ENCODE measurements at regions not wholly inside any gene's neighbourhood (a gene's known extent, or its start where the extent isn't known, plus 50 kb on each side); places are given as distances from the start of the nearest gene placed in this dataset.

DNA sequence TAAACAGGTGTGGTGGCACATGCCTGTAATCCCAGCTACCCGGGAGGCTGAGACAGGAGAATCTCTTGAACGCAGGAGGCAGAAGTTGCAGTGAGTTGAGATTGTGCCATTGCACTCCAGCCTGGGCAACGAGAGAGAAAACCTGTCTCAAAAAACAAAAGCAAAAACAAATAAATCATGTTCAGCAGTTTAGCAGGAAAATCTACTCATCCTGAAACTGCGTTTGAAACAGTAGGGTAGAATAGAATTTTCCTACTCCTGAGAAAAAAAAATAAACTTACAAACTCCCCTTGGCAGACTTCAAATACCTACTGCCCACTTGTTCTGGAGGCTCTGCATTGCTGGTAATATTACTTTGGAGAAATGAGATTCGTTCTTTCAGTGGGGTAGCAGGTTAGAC, 367.7 kb downstream of the GADD45G start:
- Histone ChIP-seq H3K27ac (no peak overlapping the region), H3K27me3 (no peaks in the 10 kb centered on the region), H3K9me3 (replicated peaks in 1 of 3) (no peaks in the 10 kb centered on the region), H3K36me3 (replicated peaks in 1 of 2) (no peaks in the 10 kb centered on the region), H3K4me1 (replicated peaks in 1 of 2) (no peaks in the 10 kb centered on the region), H3K4me3 (no peak overlapping the region)
- WGBS, 4 donors: 81 to 92% (median 86%) methylated on average over 5 of the region's 5 CpGs
- no peak for TF ChIP-seq POLR2A (IDR thresholded peaks at IDR 0.05)
- TF ChIP-seq, protein P1, sequence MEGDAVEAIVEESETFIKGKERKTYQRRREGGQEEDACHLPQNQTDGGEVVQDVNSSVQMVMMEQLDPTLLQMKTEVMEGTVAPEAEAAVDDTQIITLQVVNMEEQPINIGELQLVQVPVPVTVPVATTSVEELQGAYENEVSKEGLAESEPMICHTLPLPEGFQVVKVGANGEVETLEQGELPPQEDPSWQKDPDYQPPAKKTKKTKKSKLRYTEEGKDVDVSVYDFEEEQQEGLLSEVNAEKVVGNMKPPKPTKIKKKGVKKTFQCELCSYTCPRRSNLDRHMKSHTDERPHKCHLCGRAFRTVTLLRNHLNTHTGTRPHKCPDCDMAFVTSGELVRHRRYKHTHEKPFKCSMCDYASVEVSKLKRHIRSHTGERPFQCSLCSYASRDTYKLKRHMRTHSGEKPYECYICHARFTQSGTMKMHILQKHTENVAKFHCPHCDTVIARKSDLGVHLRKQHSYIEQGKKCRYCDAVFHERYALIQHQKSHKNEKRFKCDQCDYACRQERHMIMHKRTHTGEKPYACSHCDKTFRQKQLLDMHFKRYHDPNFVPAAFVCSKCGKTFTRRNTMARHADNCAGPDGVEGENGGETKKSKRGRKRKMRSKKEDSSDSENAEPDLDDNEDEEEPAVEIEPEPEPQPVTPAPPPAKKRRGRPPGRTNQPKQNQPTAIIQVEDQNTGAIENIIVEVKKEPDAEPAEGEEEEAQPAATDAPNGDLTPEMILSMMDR (IDR thresholded peaks at IDR 0.05): no peak
- DNase-seq: no peak
- intact Hi-C loops (cut with DNase I): no loop called here

DNA sequence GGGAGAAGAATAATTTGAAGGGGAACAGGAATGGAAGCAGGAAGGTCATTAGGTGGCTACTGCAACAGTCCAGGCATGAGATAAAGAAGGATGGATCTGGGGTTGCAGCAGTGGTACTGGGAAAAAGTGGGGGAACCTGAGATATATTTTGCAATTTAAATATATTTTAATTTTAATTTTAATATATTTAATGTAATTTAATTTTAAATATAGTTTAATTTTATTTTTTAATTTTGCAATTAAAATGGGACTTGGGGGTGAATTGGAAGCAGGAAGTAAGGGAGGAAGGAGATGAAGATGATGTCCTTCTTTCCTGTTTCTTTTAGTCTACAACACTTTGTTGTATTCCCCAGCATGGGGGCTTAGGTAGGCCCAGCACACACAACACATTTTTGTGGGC, 369.8 kb downstream of the GADD45G start:
- Histone ChIP-seq H3K36me3 (replicated peaks in 1 of 2) (no peaks in the 10 kb centered on the region), H3K27me3 (no peaks in the 10 kb centered on the region), H3K4me1 (replicated peaks in 1 of 2) (no peaks in the 10 kb centered on the region), H3K27ac (no peak overlapping the region), H3K9me3 (replicated peaks in 1 of 3) (no peaks in the 10 kb centered on the region), H3K4me3 (no peak overlapping the region)
- no peak for TF ChIP-seq POLR2A (IDR thresholded peaks at IDR 0.05)
- TF ChIP-seq, protein P1 (IDR thresholded peaks at IDR 0.05): no peak
- DNase-seq: no peak
- intact Hi-C loops (cut with DNase I): no loop called here

DNA sequence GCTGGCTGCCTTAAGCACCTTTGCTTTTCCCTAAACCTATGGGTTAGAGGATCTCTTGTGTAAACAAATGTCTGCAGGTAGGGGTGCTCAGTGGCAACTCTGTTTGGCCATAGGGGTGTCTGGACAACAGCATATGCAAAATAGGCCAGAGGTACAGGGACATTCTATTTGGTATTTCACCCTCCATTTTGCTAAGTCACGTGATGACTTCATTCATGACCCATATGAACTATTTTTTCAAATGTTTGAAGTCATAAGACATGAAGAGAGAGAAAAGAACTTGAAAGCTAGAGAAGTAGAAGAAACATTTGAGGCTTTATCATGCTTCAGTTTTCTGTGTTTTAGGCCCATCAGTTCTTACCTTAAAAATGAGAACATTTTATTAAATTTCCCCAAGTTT, 370.2 kb downstream of the GADD45G start:
- no peaks in the 10 kb centered on the region for H3K4me1 ChIP-seq (replicated peaks in 1 of 2)
- TF ChIP-seq POLR2A (IDR thresholded peaks at IDR 0.05): no peak
- TF ChIP-seq, protein P1 (IDR thresholded peaks at IDR 0.05): no peak
- H3K36me3 ChIP-seq (replicated peaks in 1 of 2): no peaks in the 10 kb centered on the region
- H3K27me3 ChIP-seq: no peaks in the 10 kb centered on the region
- H3K4me3 ChIP-seq: no peak overlapping the region
- H3K9me3 ChIP-seq (replicated peaks in 1 of 3): no peaks in the 10 kb centered on the region
- 83 to 97% (median 93%) methylated on average over 1 of the region's 1 CpG for WGBS, 4 donors
- intact Hi-C loops (cut with DNase I): no loop called here
- H3K27ac ChIP-seq: no peak overlapping the region
- DNase-seq: no peak

DNA sequence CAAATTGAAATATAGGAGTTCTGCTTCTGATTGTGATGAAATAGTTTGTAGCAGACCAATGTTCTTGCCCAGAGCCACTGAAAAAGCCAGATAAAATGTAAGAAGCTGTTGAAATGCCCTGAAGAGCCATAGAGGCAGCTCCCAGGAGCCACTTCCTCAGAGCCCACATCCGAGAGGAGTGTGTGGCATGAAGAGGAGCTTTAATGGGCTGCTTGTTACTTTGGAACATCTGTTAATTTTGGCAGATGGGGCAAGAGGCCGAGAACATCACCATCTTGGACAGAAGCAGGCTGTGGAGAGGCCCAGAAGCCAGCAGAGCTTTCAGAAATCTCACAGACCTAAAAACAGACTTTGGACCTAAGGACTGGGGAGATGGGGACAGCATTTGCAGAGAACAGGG, 370.8 kb downstream of the GADD45G start:
- TF ChIP-seq, protein P1 (IDR thresholded peaks at IDR 0.05): no peak
- TF ChIP-seq POLR2A (IDR thresholded peaks at IDR 0.05): no peak
- H3K9me3 ChIP-seq (replicated peaks in 1 of 3): no peaks in the 10 kb centered on the region
- no peaks in the 10 kb centered on the region for H3K36me3 ChIP-seq (replicated peaks in 1 of 2)
- H3K4me3 ChIP-seq: no peak overlapping the region
- intact Hi-C loops (cut with DNase I): no loop called here
- no peaks in the 10 kb centered on the region for H3K27me3 ChIP-seq
- DNase-seq: no peak
- no peak overlapping the region for H3K27ac ChIP-seq
- no peaks in the 10 kb centered on the region for H3K4me1 ChIP-seq (replicated peaks in 1 of 2)
- WGBS, 4 donors: 69 to 89% (median 74%) methylated on average over 2 of the region's 2 CpGs
